ENCODE measurements at regions not wholly inside any gene's neighbourhood (a gene's known extent, or its start where the extent isn't known, plus 50 kb on each side); places are given as distances from the start of the nearest gene placed in this dataset.

- TF ChIP-seq CTCF (IDR thresholded peaks at IDR 0.05) (no peak), EZH2 (IDR thresholded peaks at IDR 0.05; ENCODE audit: borderline replicate concordance, insufficient read depth, low read depth, low read length, poor library complexity, severe bottlenecking) (no peak)
Observed at GRCh38 chr18:6578686-6579085, 150.8 kb upstream of the ARHGAP28 start.
